KMS-11 (cell line): ENCODE measurements at regions not wholly inside any gene's neighbourhood (a gene's known extent, or its start where the extent isn't known, plus 50 kb on each side); places are given as distances from the start of the nearest gene placed in this dataset.
"Not testable (repeated sequence)": the region's sequence is repeated elsewhere in the genome, so short reads cannot be mapped to it uniquely, and the experiment has no call there.

ENCODE experiments used
- H2AFZ ChIP-seq: fragments of 200-600 bp; sonication (generic); 2 replicates; pipeline ENCODE4 v1.6.1; 2016; ENCODE audit warnings: antibody characterized with exemption, mixed run types, low read depth
- H3K27ac ChIP-seq: fragments of 200-600 bp; sonication (generic); 2 replicates; pipeline ENCODE4 v1.6.1; 2016; ENCODE audit warnings: mild to moderate bottlenecking, mixed run types
- H3K27me3 ChIP-seq: fragments of 200-600 bp; sonication (generic); 2 replicates; pipeline ENCODE4 v1.6.1; 2017; ENCODE audit warnings: mild to moderate bottlenecking, low read depth, mixed run types, moderate library complexity; ENCODE audit not compliant: insufficient read depth
- H3K36me3 ChIP-seq: fragments of 200-600 bp; sonication (generic); 2 replicates; pipeline ENCODE4 v1.6.1; 2017; ENCODE audit warnings: mild to moderate bottlenecking, mixed run types; ENCODE audit not compliant: insufficient read depth
- H3K4me1 ChIP-seq: fragments of 200-600 bp; sonication (generic); 2 replicates; pipeline ENCODE4 v1.6.1; 2016; ENCODE audit warnings: mild to moderate bottlenecking, low read depth, mixed run types; ENCODE audit not compliant: poor library complexity, severe bottlenecking
- H3K4me2 ChIP-seq: fragments of 200-600 bp; sonication (generic); 2 replicates; pipeline ENCODE4 v1.7.0; 2016; ENCODE audit warnings: mild to moderate bottlenecking, mixed run types
- H3K4me3 ChIP-seq: fragments of 200-600 bp; sonication (generic); IDR thresholded peaks from 2 replicates; pipeline ENCODE4 v1.6.1; 2017; ENCODE audit warnings: low read depth, low read length, mixed read lengths; ENCODE audit not compliant: insufficient read depth
- H3K79me2 ChIP-seq: fragments of 200-600 bp; sonication (generic); 2 replicates; pipeline ENCODE4 v1.6.1; 2016; ENCODE audit warnings: low read depth, mixed run types; ENCODE audit not compliant: insufficient read depth
- H3K9ac ChIP-seq: fragments of 200-600 bp; sonication (generic); 2 replicates; pipeline ENCODE4 v1.6.1; 2016; ENCODE audit warnings: mild to moderate bottlenecking, mixed run types
- H4K20me1 ChIP-seq: fragments of 200-600 bp; sonication (generic); 2 replicates; pipeline ENCODE4 v1.6.1; 2016; ENCODE audit warnings: mild to moderate bottlenecking, mixed run types; ENCODE audit not compliant: insufficient read depth
- TF ChIP-seq, protein P1 (sequence below): fragments of 200-600 bp; sonication (generic); conservative IDR thresholded peaks from 2 replicates; pipeline ENCODE4 v1.6.1; 2017; ENCODE audit warnings: low read depth, mild to moderate bottlenecking, antibody characterized with exemption, low read length, moderate library complexity, mixed read lengths

DNA sequence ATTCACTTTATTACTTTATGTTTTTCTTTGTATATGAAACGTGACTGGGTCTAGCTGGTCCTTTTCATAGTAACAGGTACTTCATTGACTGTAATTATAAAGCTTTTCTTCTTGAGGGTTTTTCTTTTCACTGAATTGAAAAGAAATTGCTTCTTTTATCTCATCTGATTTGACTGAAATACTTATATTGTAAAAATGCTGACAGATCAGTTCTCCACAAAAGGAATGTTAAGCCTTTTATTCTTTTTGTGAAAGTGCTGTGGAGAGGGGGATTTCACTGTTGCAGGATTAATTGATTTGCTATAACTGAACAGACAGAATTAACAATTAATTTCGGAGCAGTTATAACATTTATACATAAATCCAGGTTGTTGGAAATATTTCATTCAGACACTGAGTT lies 2043.6 kb upstream of the C9orf72 start:
- Histone ChIP-seq H3K4me3 (no peak overlapping the region), H3K9ac (no peak overlapping the region), H3K4me1 (no peaks in the 10 kb centered on the region), H2AFZ (no peak overlapping the region), H4K20me1 (no peaks in the 10 kb centered on the region), H3K4me2 (no peak overlapping the region), H3K79me2 (no peaks in the 10 kb centered on the region), H3K27me3 (no peaks in the 10 kb centered on the region), H3K36me3 (no peaks in the 10 kb centered on the region), H3K27ac (no peak overlapping the region)
- TF ChIP-seq, protein P1, sequence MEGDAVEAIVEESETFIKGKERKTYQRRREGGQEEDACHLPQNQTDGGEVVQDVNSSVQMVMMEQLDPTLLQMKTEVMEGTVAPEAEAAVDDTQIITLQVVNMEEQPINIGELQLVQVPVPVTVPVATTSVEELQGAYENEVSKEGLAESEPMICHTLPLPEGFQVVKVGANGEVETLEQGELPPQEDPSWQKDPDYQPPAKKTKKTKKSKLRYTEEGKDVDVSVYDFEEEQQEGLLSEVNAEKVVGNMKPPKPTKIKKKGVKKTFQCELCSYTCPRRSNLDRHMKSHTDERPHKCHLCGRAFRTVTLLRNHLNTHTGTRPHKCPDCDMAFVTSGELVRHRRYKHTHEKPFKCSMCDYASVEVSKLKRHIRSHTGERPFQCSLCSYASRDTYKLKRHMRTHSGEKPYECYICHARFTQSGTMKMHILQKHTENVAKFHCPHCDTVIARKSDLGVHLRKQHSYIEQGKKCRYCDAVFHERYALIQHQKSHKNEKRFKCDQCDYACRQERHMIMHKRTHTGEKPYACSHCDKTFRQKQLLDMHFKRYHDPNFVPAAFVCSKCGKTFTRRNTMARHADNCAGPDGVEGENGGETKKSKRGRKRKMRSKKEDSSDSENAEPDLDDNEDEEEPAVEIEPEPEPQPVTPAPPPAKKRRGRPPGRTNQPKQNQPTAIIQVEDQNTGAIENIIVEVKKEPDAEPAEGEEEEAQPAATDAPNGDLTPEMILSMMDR = no peak

DNA sequence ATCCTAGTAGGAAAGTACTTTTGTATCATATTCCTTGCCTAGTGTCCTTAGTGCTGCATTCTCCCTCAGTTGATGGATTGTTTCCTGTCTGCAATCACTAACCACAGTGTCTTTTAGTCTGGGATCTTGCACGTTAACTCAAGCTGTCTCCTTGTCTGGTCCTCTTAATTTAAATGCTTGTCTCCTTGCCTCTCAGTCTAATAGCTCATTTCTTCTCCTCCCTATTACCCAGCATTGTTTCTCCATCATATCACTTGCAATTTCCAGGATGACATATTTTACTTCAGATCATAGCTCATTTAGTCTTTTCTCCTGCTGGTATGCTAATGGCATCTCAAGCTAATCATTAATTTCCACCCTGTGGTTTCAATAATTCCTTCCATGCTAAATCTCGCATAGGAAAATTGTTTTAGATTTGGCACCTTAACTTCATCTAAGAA lies 2052.0 kb upstream of the C9orf72 start:
- no peak overlapping the region for H3K27ac ChIP-seq
- H3K36me3 ChIP-seq = no peaks in the 10 kb centered on the region
- H3K4me3 ChIP-seq = no peak overlapping the region
- no peaks in the 10 kb centered on the region for H3K79me2 ChIP-seq
- H4K20me1 ChIP-seq = no peaks in the 10 kb centered on the region
- no peaks in the 10 kb centered on the region for H3K4me1 ChIP-seq
- no peaks in the 10 kb centered on the region for H3K27me3 ChIP-seq
- no peak overlapping the region for H3K4me2 ChIP-seq
- TF ChIP-seq, protein P1 = no peak
- no peak overlapping the region for H2AFZ ChIP-seq
- no peak overlapping the region for H3K9ac ChIP-seq

DNA sequence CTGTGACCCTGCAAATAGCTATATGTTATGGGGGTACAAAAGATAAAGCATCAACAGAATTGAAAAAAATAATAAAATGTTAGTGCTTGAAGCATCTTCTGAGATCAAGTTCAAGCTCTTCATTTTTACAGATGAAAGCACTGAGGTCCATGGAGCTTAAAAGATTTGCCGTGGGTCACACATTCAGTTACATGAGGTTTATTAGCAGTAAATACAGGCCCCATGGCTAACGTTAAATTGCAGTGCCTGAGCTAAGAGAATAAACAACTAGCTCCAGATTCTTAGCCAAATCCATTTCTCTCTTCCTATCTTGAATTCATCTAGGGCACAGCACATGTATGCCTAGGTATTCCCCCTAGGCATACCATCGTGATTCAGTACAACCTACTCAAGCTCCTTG lies 2052.7 kb upstream of the C9orf72 start:
- no peaks in the 10 kb centered on the region for H3K27me3 ChIP-seq

DNA sequence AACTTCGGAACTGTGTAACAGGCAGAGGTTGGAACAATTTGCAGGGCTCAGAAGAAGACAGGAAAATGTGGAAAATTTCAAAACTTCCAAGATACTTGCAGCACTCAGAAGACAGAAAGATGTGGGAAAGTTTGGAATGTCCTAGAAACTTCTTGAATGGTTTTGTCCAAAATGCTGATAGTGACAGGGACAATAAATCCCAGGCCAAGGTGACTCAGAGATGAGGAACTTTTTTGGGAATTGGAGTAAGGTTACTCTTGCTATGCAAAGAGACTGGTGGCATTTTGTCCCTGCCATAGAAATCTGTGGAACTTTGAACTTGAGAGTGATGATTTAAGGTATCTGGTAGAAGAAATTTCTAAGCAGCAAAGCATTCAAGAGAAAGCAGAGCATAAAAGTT lies 2055.6 kb upstream of the C9orf72 start:
- H2AFZ ChIP-seq, H3K9ac ChIP-seq, H3K4me3 ChIP-seq, H3K27ac ChIP-seq, H3K4me2 ChIP-seq, H4K20me1 ChIP-seq, H3K36me3 ChIP-seq, H3K27me3 ChIP-seq, H3K4me1 ChIP-seq, H3K79me2 ChIP-seq: not testable (repeated sequence)

More for the DNA sequence above, 2052.7 kb upstream of the C9orf72 start:
- TF ChIP-seq, protein P1 = no peak
- H3K4me1 ChIP-seq = no peaks in the 10 kb centered on the region
- H3K4me3 ChIP-seq = no peak overlapping the region
- no peaks in the 10 kb centered on the region for H3K36me3 ChIP-seq
- H3K27ac ChIP-seq = no peak overlapping the region
- H3K9ac ChIP-seq = no peak overlapping the region
- no peaks in the 10 kb centered on the region for H3K79me2 ChIP-seq
- H4K20me1 ChIP-seq = no peaks in the 10 kb centered on the region
- H3K4me2 ChIP-seq = no peak overlapping the region
- no peak overlapping the region for H2AFZ ChIP-seq

DNA sequence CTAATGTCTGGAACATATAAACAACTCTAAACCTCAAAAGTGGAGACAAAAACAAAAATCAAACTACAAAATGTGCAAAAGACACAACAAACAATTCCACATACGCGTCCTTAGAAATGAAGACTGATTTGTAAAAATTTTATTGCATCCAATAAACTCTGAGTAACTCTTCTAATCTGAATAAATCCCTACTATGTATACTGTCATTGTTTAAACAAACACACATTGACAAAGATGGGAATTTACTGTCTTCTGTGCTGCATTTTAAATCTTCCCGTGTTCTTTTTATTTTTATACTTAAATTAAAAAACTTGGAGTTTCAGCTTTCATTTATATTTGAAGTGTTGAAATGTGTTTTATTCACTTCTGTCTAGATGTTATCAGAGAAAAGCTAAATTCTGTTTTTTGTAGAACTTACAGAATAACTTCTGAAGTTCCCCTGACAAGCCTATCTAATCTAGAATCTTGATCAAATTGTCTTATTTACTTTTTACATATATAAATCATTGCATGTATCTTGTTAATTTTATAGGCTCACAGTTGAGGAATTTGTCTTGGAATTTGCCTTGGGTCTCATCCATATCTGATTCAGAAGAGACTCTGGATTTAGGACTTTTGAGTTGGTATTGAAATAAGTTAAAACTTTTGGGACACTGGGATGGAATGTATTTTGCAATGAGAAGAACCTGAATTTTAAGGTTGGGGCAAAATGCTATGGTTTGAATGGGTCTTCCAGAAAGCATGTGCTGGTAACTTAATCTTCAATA lies 2064.4 kb upstream of the C9orf72 start:
- TF ChIP-seq, protein P1 = no peak

More for the DNA sequence above, 2064.4 kb upstream of the C9orf72 start:
- Histone ChIP-seq H3K36me3 (no peaks in the 10 kb centered on the region), H3K27ac (no peak overlapping the region), H3K27me3 (no peaks in the 10 kb centered on the region), H3K79me2 (no peaks in the 10 kb centered on the region), H3K4me3 (no peak overlapping the region), H3K9ac (no peak overlapping the region), H2AFZ (no peak overlapping the region), H3K4me2 (no peak overlapping the region), H3K4me1 (no peaks in the 10 kb centered on the region), H4K20me1 (no peaks in the 10 kb centered on the region)
